Activated CD8-positive, alpha-beta memory T cell treated with anti-CD3 and anti-CD28 coated beads for 36 hours (primary cell): ENCODE measurements at regions not wholly inside any gene's neighbourhood (a gene's known extent, or its start where the extent isn't known, plus 50 kb on each side); places are given as distances from the start of the nearest gene placed in this dataset.

ENCODE experiments used
- CTCF ChIA-PET: fragments of 350-600 bp; sonication (Branson Sonifier 250); formaldehyde crosslinking; loops from one replicate; lab custom pipeline; 2021; ENCODE audit warnings: antibody characterized with exemption; lab: Charles Lee
- POLR2A ChIA-PET: fragments of 350-600 bp; sonication (Branson Sonifier 250); formaldehyde crosslinking; loops from one replicate; lab custom pipeline; 2021; ENCODE audit warnings: antibody characterized with exemption; lab: Charles Lee

GRCh38 chr10:62614389-62615157 lies 189.9 kb upstream of the ADO start:
- CTCF ChIA-PET, result interaction anchor here (0.8 to 1.9 kb wide), 9 partner anchors 23 to 204 kb away, joined by 3 to 6 read pairs (median 3); partner anchors contain the start of gene EGR2
- POLR2A ChIA-PET, result interaction anchor here (0.9 to 2.1 kb wide), 6 partner anchors 23 to 518 kb away, joined by 3 to 14 read pairs (median 4); partner anchors contain the start of genes ADO and NRBF2

GRCh38 chr10:62616885-62617590 lies 187.5 kb upstream of the ADO start:
- ChIA-PET CTCF (interaction anchor here (0.6 to 0.7 kb wide), 2 partner anchors 180 to 189 kb away, joined by 3 read pairs; no protein-coding TSS in a partner anchor), POLR2A (no interaction called here)

DNA sequence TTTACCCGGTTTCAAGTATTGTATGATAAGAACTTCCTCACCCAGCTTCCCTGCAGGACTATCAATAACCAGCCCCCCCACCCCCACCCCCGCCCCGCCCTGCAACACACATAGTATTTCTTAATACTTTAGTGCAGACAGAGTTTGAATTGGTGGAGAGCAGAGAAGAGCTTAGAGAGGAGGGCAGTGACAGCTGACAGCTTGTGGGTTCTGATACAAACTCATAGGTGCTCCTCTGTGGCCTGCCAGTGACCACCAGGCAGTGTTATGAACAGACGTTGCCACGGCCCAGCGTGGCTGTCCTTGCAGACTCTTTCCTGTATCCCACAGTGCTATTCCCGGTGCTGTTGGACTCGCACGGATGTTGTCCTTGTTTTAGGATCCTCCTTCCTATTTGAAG lies 186.9 kb upstream of the ADO start:
- ChIA-PET POLR2A (no interaction called here), CTCF (interaction anchor here (0.6 to 0.7 kb wide), 2 partner anchors 179 to 189 kb away, joined by 3 read pairs; no protein-coding TSS in a partner anchor)

- CTCF ChIA-PET, result no interaction called here
- POLR2A ChIA-PET, result no interaction called here
Measured at GRCh38 chr10:62618054-62618453, 186.5 kb upstream of the ADO start.

GRCh38 chr10:62618576-62619412 lies 185.7 kb upstream of the ADO start:
- ChIA-PET POLR2A (interaction anchor here (0.7 kb wide), 1 partner anchor 233 kb away, joined by 3 read pairs; no protein-coding TSS in a partner anchor), CTCF (interaction anchor here (0.6 to 1.4 kb wide), 5 partner anchors 63 to 422 kb away, joined by 3 to 4 read pairs (median 3); no protein-coding TSS in a partner anchor)

DNA sequence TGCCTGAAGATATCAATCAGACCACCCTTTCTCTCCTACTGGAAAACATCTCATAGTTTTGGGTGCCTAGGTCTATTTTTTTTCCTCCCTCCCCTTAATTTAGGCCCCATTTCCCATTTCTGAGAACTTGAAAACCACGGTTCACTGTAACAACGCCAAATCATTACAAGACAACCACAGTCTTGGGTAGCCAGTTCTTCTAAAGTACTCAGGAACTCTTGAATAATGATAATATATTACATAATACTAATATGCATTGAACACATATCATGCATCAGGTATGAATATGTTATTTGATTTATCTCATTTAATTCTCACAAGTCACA lies 185.1 kb upstream of the ADO start:
- POLR2A ChIA-PET, result no interaction called here
- CTCF ChIA-PET, result interaction anchor here (0.6 to 1.4 kb wide), 5 partner anchors 18 to 388 kb away, joined by 3 to 4 read pairs (median 3); no protein-coding TSS in a partner anchor

DNA sequence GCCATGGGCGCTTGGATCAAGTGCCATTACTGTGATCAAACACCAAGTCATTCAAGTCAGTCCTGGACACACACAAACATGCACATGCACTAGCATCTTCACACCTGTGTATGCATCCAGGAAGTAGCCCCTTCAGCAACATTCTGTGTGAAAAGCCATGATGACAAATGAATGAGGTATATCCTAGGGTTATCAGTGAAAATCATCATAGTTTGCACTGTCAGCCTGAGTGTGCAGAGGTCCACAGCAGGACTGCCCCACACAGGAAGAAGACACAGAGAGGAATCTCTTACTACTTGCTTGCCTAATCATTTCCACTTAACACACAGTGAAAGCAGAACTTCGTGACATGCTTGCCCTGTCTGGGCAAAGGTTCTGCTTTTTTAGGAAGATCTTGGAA lies 184.0 kb upstream of the ADO start:
- POLR2A ChIA-PET, result no interaction called here

GRCh38 chr10:62623223-62623622 lies 181.3 kb upstream of the ADO start:
- POLR2A ChIA-PET, result no interaction called here
- CTCF ChIA-PET, result interaction anchor here (0.7 to 2.1 kb wide), 3 partner anchors 12 to 146 kb away, joined by 3 to 6 read pairs (median 3); no protein-coding TSS in a partner anchor

More for the DNA sequence above, 184.0 kb upstream of the ADO start:
- CTCF ChIA-PET, result interaction anchor here (0.8 kb wide), 1 partner anchor 17 kb away, joined by 3 read pairs; no protein-coding TSS in a partner anchor

- POLR2A ChIA-PET, result no interaction called here
- CTCF ChIA-PET, result no interaction called here
Measured at GRCh38 chr10:62625484-62625883, 179.0 kb upstream of the ADO start.

GRCh38 chr10:62626079-62626478 lies 178.4 kb upstream of the ADO start:
- CTCF ChIA-PET, result no interaction called here
- POLR2A ChIA-PET, result no interaction called here

DNA sequence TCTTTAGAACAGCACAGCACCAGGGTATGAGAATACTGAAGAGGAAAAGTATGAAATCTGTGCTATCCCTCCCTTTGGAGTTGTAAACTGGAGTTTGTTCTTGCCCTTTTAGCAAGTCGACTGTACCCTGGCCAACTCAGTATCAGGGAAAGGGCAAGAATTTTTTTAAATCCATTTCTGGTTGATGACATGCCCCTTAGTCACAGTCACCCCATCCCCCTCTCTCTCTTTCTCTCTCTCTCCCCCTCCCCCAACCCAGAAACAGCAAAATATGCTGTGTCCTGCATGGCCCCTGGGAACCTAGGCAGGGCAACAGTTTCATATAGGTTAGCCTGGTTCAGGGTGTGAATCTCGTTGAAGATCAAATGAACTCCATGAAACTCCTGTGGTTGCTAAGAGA lies 177.7 kb upstream of the ADO start:
- POLR2A ChIA-PET, result no interaction called here
- CTCF ChIA-PET, result no interaction called here

DNA sequence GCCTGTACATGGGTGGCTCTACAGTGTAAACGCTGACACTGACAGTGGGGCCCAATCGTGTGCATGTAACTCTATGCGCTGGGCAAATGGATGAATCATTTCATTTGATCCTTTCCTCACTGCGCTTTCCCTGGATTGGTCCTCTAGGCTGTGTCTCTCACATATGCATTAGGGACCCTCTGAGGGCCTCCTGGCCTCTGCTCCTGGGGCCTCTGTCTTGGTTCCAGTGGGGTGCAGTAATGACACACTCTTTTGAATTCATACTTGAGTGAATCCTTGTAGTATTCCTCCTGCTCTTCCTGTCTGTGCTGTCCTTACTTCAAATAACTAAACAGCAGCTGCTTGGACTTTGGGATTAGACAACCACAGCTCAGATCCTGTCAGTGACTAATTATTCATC lies 176.5 kb upstream of the ADO start:
- ChIA-PET CTCF (no interaction called here), POLR2A (no interaction called here)

- POLR2A ChIA-PET, result no interaction called here
- CTCF ChIA-PET, result no interaction called here
Measured at GRCh38 chr10:62631241-62631640, 173.3 kb upstream of the ADO start.

GRCh38 chr10:62632071-62632809 lies 172.3 kb upstream of the ADO start:
- POLR2A ChIA-PET, result no interaction called here

DNA sequence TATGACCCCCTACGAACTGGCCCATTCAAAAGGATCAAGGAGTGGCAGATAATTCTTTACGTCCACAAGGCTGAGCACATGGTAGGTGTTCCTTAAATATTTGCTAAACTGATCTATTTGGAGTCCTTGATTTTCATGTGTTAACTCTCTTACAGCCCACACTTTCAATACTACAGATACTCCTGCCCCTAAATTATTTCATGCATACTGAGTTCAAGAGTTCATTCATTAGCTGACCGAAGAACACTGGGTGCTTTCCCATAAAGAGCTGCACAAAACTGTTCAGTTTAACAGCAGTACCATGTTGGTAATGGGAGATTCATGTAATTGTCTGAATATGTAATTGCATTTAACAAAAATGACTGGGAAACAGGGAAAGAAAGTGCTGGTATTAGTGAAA lies 170.5 kb upstream of the ADO start:
- CTCF ChIA-PET, result no interaction called here
- POLR2A ChIA-PET, result no interaction called here

More at GRCh38 chr10:62632071-62632809, 172.3 kb upstream of the ADO start:
- CTCF ChIA-PET, result no interaction called here

- ChIA-PET POLR2A (no interaction called here), CTCF (no interaction called here)
Measured at GRCh38 chr10:62634576-62634975, 169.9 kb upstream of the ADO start.

- CTCF ChIA-PET, result interaction anchor here (1.2 kb wide), 1 partner anchor 47 kb away, joined by 3 read pairs; no protein-coding TSS in a partner anchor
- POLR2A ChIA-PET, result no interaction called here
Measured at GRCh38 chr10:62635127-62635526, 169.4 kb upstream of the ADO start.

DNA sequence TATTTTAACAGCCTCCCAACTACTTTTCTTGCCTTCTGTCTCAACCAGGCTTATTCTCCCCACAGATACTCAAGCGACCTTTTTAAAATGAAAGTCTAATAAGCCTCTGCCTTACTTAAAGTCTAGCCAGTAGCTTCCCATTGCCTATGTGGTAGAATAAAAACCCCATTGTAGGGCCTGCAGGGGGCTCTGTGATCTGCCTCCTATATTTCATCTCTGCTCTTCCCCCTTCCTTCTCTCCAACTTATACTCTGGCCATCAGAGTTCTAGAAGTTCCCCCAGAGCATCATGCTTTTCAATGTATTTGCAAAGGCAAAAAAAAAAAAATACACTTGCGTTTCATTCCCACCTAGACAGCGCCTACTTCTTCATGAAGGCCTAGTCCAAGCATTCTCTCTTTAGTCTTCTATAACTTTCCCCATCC lies 167.7 kb upstream of the ADO start:
- POLR2A ChIA-PET, result interaction anchor here (0.6 to 2.7 kb wide), 5 partner anchors 22 to 357 kb away, joined by 4 to 9 read pairs (median 4); no protein-coding TSS in a partner anchor
- CTCF ChIA-PET, result interaction anchor here (0.7 to 1.3 kb wide), 6 partner anchors 17 to 535 kb away, joined by 3 to 5 read pairs (median 4); partner anchors contain the start of gene EGR2
